Activated CD4-positive, alpha-beta T cell treated with anti-CD3 and anti-CD28 coated beads, Interleukin-2, amount 50 U/mL, for 48 hours (primary cell): ENCODE measurements at regions not wholly inside any gene's neighbourhood (a gene's known extent, or its start where the extent isn't known, plus 50 kb on each side); places are given as distances from the start of the nearest gene placed in this dataset.

Experiments
- DNase-seq, 2 experiments: peaks; one replicate each; pipeline ENCODE4 v3.0.0-alpha.2; 2020

- no peak for DNase-seq
Observed at GRCh38 chr12:60262378-60262777, 666.5 kb downstream of the SLC16A7 start.

GRCh38 chr12:60263161-60263560 is 667.3 kb downstream of the SLC16A7 start:
- DNase-seq, result no peak

GRCh38 chr12:60263836-60264493 is 668.1 kb downstream of the SLC16A7 start:
- no peak for DNase-seq

GRCh38 chr12:60265741-60266140 is 669.9 kb downstream of the SLC16A7 start:
- DNase-seq, result no peak

GRCh38 chr12:60266381-60266852 is 670.6 kb downstream of the SLC16A7 start:
- DNase-seq, result no peak

DNA sequence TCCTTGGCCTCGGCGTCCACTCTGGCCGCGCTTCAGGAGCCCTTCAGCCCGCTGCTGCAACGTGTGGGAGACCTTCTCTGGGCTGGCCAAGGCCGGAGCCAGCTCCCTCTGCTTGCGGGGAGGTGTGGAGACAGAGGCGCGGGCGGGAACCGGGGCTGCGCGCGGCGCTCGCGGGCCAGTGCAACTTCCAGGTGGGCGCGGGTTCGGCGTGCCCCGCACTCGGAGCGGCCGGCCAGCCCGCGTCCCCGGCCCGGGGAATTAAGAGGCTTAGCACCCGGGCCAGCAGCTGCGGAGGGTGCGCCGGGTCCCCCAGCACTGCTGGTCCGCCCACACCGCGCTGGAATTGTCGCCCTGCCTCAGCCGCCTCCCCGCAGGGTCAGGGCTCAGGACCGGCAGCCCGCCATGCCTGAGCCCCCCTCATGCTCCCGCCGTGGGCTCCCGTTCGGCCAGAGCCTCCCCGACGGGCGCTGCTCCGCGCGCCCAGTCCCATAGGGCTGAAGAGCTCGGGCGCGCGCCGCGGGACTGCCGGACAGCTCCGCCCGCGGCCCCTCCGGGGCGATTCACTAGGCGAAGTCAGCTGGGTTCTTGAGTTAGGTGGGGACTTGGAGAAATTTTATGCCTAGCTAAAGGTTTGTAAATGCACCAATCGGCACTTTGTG is 673.9 kb downstream of the SLC16A7 start:
- no peak for DNase-seq

GRCh38 chr12:60271816-60272215 is 676.0 kb downstream of the SLC16A7 start:
- no peak for DNase-seq

DNA sequence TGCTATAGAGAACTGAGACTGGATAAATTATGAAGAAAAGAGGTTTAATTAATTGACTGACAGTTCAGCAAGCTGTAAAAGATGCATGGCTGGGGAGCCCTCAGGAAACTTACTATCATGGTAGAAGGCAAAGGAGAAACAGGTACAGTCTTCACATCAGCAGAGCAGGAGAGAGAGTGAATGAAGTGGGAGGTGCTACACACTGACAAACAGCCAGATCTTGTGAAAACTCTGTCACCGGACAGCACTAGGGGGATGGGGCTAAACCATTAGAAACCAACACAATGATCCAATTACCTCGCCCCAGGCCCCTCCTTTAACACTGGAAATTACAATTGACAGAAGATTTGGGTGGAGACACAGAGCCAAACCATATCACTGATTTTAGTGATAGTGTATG is 682.4 kb downstream of the SLC16A7 start:
- DNase-seq, result no peak

DNA sequence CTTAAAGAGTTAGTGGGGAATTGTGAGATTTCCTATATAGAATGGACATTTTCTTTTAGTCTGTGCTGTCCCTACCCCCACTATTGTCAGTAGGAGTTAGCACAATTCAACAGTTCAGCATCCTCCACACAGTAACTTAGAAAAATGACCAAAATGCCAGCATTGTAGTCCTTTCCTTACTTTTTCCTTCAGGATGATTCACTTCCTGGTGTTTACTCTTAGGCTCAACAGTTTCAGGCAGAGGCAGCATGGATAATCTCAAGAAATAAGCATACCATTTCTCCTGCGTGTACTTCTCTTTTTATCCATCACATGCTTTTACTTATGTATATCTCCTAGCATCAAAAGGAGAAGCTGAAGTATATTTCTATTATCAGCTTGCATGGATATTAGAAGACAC is 683.4 kb downstream of the SLC16A7 start:
- DNase-seq, result no peak

DNA sequence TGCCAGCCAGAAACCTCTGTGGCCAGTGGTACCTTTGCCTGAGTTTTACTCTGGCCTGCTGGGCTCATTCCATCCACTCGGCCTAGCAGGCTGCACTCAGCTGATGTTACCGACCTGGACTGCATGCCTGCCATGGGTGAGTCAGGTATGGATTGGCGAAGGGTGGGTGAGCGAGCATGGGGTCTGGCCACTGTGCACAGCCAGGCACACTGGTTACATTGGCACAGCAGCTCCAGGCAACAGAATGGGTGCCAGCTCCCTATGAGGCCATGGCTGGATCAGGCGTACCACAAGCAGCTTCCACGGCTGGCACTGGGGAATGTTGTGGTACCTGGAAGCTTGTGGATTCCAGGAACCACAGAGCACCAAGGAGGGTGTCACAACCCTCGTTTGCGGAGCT is 685.7 kb downstream of the SLC16A7 start:
- no peak for DNase-seq

- DNase-seq, result no peak
Observed at GRCh38 chr12:60290532-60290931, 694.7 kb downstream of the SLC16A7 start.

- no peak for DNase-seq
Observed at GRCh38 chr12:60308366-60308991, 712.6 kb downstream of the SLC16A7 start.

GRCh38 chr12:60311940-60312339 is 716.1 kb downstream of the SLC16A7 start:
- no peak for DNase-seq

GRCh38 chr12:60317361-60317760 is 721.5 kb downstream of the SLC16A7 start:
- DNase-seq, result no peak

GRCh38 chr12:60324746-60325145 is 728.9 kb downstream of the SLC16A7 start:
- DNase-seq, result no peak

GRCh38 chr12:60333461-60333860 is 737.6 kb downstream of the SLC16A7 start:
- no peak for DNase-seq

DNA sequence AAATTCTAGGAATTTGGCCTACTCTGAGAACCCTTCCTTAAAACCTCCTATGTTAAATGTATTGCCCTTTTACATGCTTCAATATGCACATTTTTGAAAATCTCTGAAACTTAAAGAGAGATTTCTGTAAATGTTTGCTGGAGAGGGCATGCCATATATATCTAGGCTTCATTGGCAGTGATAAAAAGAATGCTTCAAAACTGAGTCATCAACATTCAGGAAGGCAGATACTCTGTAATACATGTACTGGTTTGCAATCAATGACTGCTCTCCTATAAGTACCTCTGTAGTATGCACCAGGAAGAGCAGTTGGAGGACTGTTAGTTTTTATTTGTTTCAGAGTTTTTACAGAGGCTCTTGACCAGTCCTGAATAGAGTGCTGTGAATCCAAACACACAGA is 739.9 kb downstream of the SLC16A7 start:
- DNase-seq, result no peak

- no peak for DNase-seq
Observed at GRCh38 chr12:60337839-60338549, 742.2 kb downstream of the SLC16A7 start.

GRCh38 chr12:60345442-60345841 is 749.6 kb downstream of the SLC16A7 start:
- DNase-seq, result no peak

GRCh38 chr12:60349232-60349978 is 753.6 kb downstream of the SLC16A7 start:
- no peak for DNase-seq

GRCh38 chr12:60387356-60387755 is 791.5 kb downstream of the SLC16A7 start:
- DNase-seq, result no peak

DNA sequence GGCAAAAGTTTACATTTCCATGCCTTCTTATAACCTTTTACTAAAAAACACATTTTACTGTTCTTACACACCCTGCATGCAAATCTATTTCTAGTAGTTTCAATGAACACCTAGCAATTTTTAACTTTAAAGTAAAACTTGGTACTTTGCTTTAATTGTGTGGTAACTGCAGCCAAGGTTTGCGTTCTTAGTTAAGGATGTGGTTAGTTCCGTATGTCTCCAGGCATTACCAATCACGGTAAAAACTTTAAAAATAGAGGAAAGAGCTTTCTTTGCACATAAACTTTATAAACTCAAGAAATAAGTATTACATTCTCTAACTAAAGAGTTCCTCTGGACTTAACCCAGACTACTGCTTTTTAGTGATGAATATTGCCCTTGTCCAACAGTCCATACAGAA is 795.2 kb downstream of the SLC16A7 start:
- DNase-seq, result no peak

- DNase-seq, result no peak
Observed at GRCh38 chr12:60391791-60392190, 796.0 kb downstream of the SLC16A7 start.
